Erythroblast (primary cell): ENCODE measurements at regions not wholly inside any gene's neighbourhood (a gene's known extent, or its start where the extent isn't known, plus 50 kb on each side); places are given as distances from the start of the nearest gene placed in this dataset.

ENCODE experiments used
- GATA1 ChIP-seq: IDR thresholded peaks from 2 replicates; pipeline ENCODE4 v1.6.1; 2011; ENCODE audit warnings: low read depth, mild to moderate bottlenecking, control low read depth, low read length, moderate library complexity
- POLR2A ChIP-seq: IDR thresholded peaks from 2 replicates; pipeline ENCODE4 v1.6.1; 2011; ENCODE audit warnings: mild to moderate bottlenecking, low read length

- TF ChIP-seq POLR2A: no peak
- TF ChIP-seq GATA1: no peak
Observed at GRCh38 chr20:60431349-60431748, 473.1 kb downstream of the CDH26 start.
